WERI-Rb-1 (cell line): ENCODE measurements at regions not wholly inside any gene's neighbourhood (a gene's known extent, or its start where the extent isn't known, plus 50 kb on each side); places are given as distances from the start of the nearest gene placed in this dataset.

Experiments
- DNase-seq: peaks from one replicate; pipeline ENCODE4 v3.0.0-alpha.2; 2020
- H3K27ac ChIP-seq: fragments of 250-450 bp; sonication (Bioruptor Pico); 2 replicates; pipeline ENCODE4 v1.5.1; 2020; ENCODE audit warnings: mild to moderate bottlenecking, moderate library complexity
- H3K27me3 ChIP-seq: fragments of 250-450 bp; sonication (Bioruptor Pico); 2 replicates; pipeline ENCODE4 v1.5.1; 2021; ENCODE audit warnings: mild to moderate bottlenecking, low read depth, moderate library complexity; ENCODE audit not compliant: insufficient read depth, severe bottlenecking
- H3K36me3 ChIP-seq: fragments of 250-450 bp; sonication (Bioruptor Pico); 2 replicates; pipeline ENCODE4 v1.5.1; 2020; ENCODE audit warnings: mild to moderate bottlenecking, moderate library complexity
- H3K4me3 ChIP-seq: 2 replicates; pipeline ENCODE4 v1.5.1; 2011; ENCODE audit warnings: low read depth, mild to moderate bottlenecking, control low read depth, low read length
- H3K9me3 ChIP-seq: fragments of 250-450 bp; sonication (Bioruptor Pico); 2 replicates; pipeline ENCODE4 v1.5.1; 2021; ENCODE audit warnings: mild to moderate bottlenecking, moderate library complexity; ENCODE audit not compliant: severe bottlenecking
- CTCF ChIP-seq: IDR thresholded peaks from 2 replicates; pipeline ENCODE4 v1.5.1; 2011; ENCODE audit warnings: low read depth, mild to moderate bottlenecking, control low read depth, inconsistent platforms, low read length

DNA sequence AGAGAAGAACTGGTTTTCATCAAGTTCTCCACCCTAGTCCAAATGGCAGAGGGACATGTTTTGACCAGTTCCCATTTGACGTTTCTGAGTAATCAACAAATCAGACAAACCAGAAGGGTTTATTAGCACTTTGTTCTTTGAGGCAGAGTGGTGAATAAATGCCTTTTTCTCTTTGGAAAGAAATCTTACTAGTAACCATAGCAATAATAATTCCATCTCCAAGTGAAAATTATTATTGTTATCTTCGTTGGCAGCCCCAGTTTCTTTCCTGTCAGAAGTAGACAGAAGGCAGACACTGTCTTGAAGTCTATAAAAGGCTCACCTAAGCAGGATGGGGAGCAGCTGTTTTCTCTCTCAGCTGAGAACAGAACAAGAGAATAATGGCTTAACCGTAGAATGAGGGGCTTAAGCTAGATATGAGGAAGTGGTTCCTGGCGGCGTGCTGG lies 391.6 kb downstream of the PBX1 start:
- Histone ChIP-seq H3K27ac (no peak overlapping the region), H3K9me3 (peaks cover 5% of the 10 kb centered on the region), H3K36me3 (no peaks in the 10 kb centered on the region), H3K27me3 (no peaks in the 10 kb centered on the region), H3K4me3 (no peak overlapping the region)
- peak; percentile 10 for DNase-seq
- no peak for TF ChIP-seq CTCF

- Histone ChIP-seq H3K27ac (no peak overlapping the region), H3K27me3 (no peaks in the 10 kb centered on the region), H3K36me3 (no peaks in the 10 kb centered on the region), H3K9me3 (peaks cover 5% of the 10 kb centered on the region), H3K4me3 (no peak overlapping the region)
- no peak for DNase-seq
- no peak for TF ChIP-seq CTCF
These were observed 390.9 kb downstream of the PBX1 start for GRCh38 chr1:164949771-164950471.

DNA sequence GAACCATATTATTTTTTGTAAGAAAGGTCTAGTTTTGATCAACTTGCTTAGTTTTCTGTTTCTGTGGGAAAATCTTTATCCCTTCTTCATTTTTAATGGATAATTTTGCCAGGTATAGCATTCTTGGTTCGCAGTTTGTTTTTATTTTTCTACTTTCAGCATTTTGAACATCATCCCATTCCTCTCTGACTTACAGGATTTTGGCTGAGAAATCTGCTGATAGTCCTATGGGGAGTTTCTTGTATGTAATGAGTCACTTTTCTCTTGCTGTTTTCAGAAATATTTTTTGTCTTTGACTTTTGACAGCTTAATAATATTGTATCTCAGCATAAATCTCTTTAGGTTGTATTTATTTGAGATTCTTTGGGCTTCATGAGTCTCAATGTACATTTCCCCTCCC lies 389.1 kb downstream of the PBX1 start:
- no peak overlapping the region for H3K27ac ChIP-seq
- no peak overlapping the region for H3K4me3 ChIP-seq
- no peaks in the 10 kb centered on the region for H3K36me3 ChIP-seq
- no peaks in the 10 kb centered on the region for H3K27me3 ChIP-seq
- TF ChIP-seq CTCF, result no peak
- no peak for DNase-seq
- peaks cover 5% of the 10 kb centered on the region for H3K9me3 ChIP-seq

GRCh38 chr1:164937291-164937690 lies 378.3 kb downstream of the PBX1 start:
- TF ChIP-seq CTCF, result no peak
- DNase-seq, result no peak

DNA sequence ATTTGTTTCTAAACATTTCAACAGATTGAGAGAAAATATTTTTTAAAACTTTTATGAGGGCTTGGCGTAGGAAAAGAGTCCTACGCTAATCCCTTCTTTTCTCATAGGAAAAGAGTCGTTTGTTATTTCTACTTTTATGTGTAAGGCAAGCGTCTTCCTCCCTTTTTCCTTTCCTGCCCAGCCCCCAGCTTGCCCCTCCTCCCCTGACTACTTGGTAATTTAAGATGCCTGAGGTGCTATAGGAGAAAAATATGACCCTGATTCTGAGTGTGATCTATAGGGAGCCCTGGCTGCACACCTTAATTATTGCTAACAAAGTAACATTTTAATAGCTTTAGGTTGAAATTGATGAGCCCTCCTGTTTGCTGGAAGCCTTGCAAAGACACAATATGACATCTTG lies 373.6 kb downstream of the PBX1 start:
- no peak for DNase-seq
- no peaks in the 10 kb centered on the region for H3K36me3 ChIP-seq
- TF ChIP-seq CTCF, result no peak
- H3K9me3 ChIP-seq, result no peaks in the 10 kb centered on the region
- no peaks in the 10 kb centered on the region for H3K27me3 ChIP-seq
- H3K4me3 ChIP-seq, result no peak overlapping the region
- H3K27ac ChIP-seq, result no peak overlapping the region

More at GRCh38 chr1:164937291-164937690, 378.3 kb downstream of the PBX1 start:
- Histone ChIP-seq H3K4me3 (no peak overlapping the region), H3K9me3 (peaks cover 2% of the 10 kb centered on the region), H3K36me3 (no peaks in the 10 kb centered on the region), H3K27ac (no peak overlapping the region), H3K27me3 (no peaks in the 10 kb centered on the region)

DNA sequence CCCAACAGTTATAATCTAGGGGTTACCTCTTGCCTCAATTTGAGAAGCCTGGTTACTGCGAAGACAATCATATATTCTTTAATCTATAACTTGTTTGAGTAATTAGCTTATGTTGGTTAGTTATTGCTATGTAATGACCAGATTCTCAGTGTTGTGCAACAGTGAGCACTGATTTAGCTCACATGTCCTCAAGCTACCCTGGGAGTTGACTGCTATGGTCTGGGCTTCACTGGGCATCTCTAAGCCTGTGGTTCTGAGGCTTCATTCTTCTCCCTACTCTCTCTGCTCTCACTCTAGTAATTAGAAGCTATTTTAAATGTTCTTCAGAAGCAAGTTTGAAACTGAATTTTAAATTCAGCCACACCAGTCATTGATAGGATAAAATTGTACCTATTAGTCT lies 371.8 kb downstream of the PBX1 start:
- DNase-seq, result no peak
- Histone ChIP-seq H3K27ac (no peak overlapping the region), H3K4me3 (no peak overlapping the region), H3K9me3 (no peaks in the 10 kb centered on the region), H3K27me3 (no peaks in the 10 kb centered on the region), H3K36me3 (no peaks in the 10 kb centered on the region)
- TF ChIP-seq CTCF, result no peak
